22Rv1 (cell line): ENCODE measurements at regions not wholly inside any gene's neighbourhood (a gene's known extent, or its start where the extent isn't known, plus 50 kb on each side); places are given as distances from the start of the nearest gene placed in this dataset.

Experiments used
- H3K27ac ChIP-seq: fragments of 450-650 bp; 2 replicates; pipeline ENCODE4 v1.5.1; 2017
- CTCF ChIP-seq: fragments of 450-650 bp; IDR thresholded peaks from 2 replicates; pipeline ENCODE4 v1.5.1; 2017; ENCODE audit warnings: mild to moderate bottlenecking
- ZFX ChIP-seq: fragments of 450-650 bp; IDR thresholded peaks from 2 replicates; pipeline ENCODE4 v1.6.1; 2017; ENCODE audit warnings: antibody characterized with exemption, borderline replicate concordance

- TF ChIP-seq ZFX: no peak
- no peak for TF ChIP-seq CTCF
- no peak overlapping the region for H3K27ac ChIP-seq
Measured at GRCh38 chr6:169014211-169015197, 239.1 kb downstream of the THBS2 start.

- H3K27ac ChIP-seq: no peak overlapping the region
- TF ChIP-seq CTCF (no peak), ZFX (no peak)
Measured at GRCh38 chr6:169009628-169010027, 244.0 kb downstream of the THBS2 start.

- TF ChIP-seq CTCF (no peak), ZFX (no peak)
- no peak overlapping the region for H3K27ac ChIP-seq
Measured at GRCh38 chr6:169008641-169009257, 244.9 kb downstream of the THBS2 start.

GRCh38 chr6:169005166-169005565, 248.5 kb downstream of the THBS2 start:
- no peak for TF ChIP-seq CTCF
- no peak overlapping the region for H3K27ac ChIP-seq

GRCh38 chr6:169000022-169000421, 253.6 kb downstream of the THBS2 start:
- TF ChIP-seq ZFX: no peak
- TF ChIP-seq CTCF: no peak
- no peak overlapping the region for H3K27ac ChIP-seq

- H3K27ac ChIP-seq: no peak overlapping the region
- TF ChIP-seq CTCF: no peak
Measured at GRCh38 chr6:168999392-168999791, 254.3 kb downstream of the THBS2 start.

GRCh38 chr6:168996356-168996625, 257.4 kb downstream of the THBS2 start:
- TF ChIP-seq CTCF: no peak
- no peak for TF ChIP-seq ZFX
- H3K27ac ChIP-seq: no peak overlapping the region
